22Rv1 (cell line): ENCODE measurements at regions not wholly inside any gene's neighbourhood (a gene's known extent, or its start where the extent isn't known, plus 50 kb on each side); places are given as distances from the start of the nearest gene placed in this dataset.

Experiments
- CTCF ChIP-seq: fragments of 450-650 bp; IDR thresholded peaks from 2 replicates; pipeline ENCODE4 v1.5.1; 2017; ENCODE audit warnings: mild to moderate bottlenecking
- ZFX ChIP-seq: fragments of 450-650 bp; IDR thresholded peaks from 2 replicates; pipeline ENCODE4 v1.6.1; 2017; ENCODE audit warnings: antibody characterized with exemption, borderline replicate concordance

- TF ChIP-seq CTCF: no peak
- TF ChIP-seq ZFX: no peak
Observed at GRCh38 chr10:125599194-125599593, 83.8 kb downstream of the TEX36 start.
